ENCODE measurements at regions not wholly inside any gene's neighbourhood (a gene's known extent, or its start where the extent isn't known, plus 50 kb on each side); places are given as distances from the start of the nearest gene placed in this dataset.

GRCh38 chr2:146869328-146869727 is 975.5 kb upstream of the ACVR2A start:
- TF ChIP-seq CTCF (conservative IDR thresholded peaks at IDR 0.05; ENCODE audit: low read depth, low read length) (no peak), EZH2 (IDR thresholded peaks at IDR 0.05; ENCODE audit: borderline replicate concordance, low read depth, low read length, poor library complexity, severe bottlenecking) (no peak)
